HEK293T (cell line): ENCODE measurements at regions not wholly inside any gene's neighbourhood (a gene's known extent, or its start where the extent isn't known, plus 50 kb on each side); places are given as distances from the start of the nearest gene placed in this dataset.

Source experiments
- ELF4 ChIP-seq: fragments of 450-650 bp; IDR thresholded peaks from 2 replicates; pipeline ENCODE4 v1.6.1; 2017; ENCODE audit warnings: antibody characterized with exemption
- FOXA1 ChIP-seq: fragments of 450-650 bp; IDR thresholded peaks from 2 replicates; pipeline ENCODE4 v1.6.1; 2016; ENCODE audit warnings: mild to moderate bottlenecking
- FOXK2 ChIP-seq: fragments of 450-650 bp; IDR thresholded peaks from 2 replicates; pipeline ENCODE4 v1.6.1; 2016; ENCODE audit warnings: mild to moderate bottlenecking
- FOXM1 ChIP-seq: fragments of 450-650 bp; IDR thresholded peaks from 2 replicates; pipeline ENCODE4 v1.6.1; 2017; ENCODE audit warnings: mild to moderate bottlenecking, borderline replicate concordance

DNA sequence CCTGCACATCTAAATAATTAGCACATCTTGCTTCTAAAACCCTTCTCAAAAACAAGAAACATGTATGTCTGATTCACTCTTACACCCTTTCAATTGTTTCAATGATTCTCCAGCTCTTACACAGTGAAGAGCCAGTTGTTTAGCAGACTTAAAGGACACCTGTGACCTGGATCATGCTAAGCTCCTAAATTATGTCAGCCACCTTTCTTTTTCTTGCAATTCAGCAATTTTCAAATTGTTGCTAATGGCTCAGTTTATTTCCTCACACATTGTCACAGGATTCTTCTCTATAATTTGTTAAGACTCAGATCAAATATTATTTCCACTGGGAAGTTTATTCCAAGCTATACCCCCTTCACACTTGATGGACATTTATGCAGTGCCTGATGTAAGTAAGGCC is 413.2 kb downstream of the PLA2G4A start:
- TF ChIP-seq FOXK2, result no peak
- no peak for TF ChIP-seq FOXA1
- no peak for TF ChIP-seq ELF4
- TF ChIP-seq FOXM1, result no peak
